NCI-H748 treated with DMSO at 0.1 percent for 48 hours (cell line): ENCODE measurements at regions not wholly inside any gene's neighbourhood (a gene's known extent, or its start where the extent isn't known, plus 50 kb on each side); places are given as distances from the start of the nearest gene placed in this dataset.
"Not testable (repeated sequence)": the region's sequence is repeated elsewhere in the genome, so short reads cannot be mapped to it uniquely, and the experiment has no call there.

Source experiments
- DNase-seq: peaks from one replicate; lab custom pipeline; 2025; lab: John Stamatoyannopoulos, UW

DNA sequence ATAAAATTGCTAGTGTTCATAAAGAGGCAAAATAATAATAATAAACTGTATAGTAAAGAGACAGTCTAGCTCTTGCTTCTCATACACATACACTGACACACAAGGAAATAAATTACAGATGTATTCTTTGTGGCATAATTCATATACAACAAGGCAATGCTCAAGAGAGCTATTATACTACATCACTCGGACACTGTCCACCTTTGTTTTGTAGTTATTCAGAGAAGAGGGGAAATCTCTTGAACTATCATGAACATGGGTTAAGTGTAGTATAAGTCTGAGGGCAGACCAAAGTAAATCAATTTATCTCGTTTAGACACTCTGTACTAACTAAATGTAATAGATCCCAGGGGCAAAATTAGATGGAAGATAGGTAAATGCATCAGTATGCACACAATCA, 72.7 kb upstream of the PHIP start:
- DNase-seq: no peak

DNA sequence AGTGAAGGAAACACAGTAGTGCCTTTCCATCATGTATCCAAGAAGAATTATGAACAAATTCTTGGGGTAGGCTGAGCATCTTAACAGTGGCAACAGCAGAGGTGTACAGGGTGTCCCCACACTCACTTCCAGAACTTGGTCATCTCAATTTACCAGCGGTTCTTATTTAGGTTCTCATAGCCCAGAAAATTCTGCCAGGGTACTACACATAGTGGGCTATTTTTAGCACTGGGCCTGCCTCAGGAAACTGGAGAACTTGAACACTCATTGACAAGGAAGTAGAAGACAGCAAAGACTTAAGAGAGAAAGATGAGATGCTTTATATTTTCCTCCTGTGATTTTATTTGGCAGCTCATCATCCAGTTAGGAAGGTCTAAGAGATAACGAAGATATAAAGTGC, 71.8 kb upstream of the PHIP start:
- no peak for DNase-seq

DNA sequence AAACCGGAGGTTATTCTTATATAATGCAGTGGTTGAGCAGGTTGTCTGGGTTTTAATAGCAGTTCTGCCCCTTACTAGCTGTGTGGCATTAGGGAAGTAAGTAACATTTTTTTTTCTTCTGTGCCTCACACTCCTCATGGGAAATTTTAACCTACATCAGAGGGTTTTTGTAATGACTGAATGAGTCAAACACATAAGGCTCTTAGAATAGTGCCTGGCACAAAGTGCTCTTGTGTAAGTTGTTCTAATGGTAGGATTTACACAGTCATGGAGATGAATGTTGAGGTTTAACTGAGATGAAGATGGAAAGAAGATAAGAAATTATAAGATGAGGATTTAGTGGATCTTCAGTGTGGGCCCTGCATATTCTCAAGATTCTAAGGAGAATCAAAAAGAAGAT, 68.4 kb upstream of the PHIP start:
- DNase-seq: no peak

DNA sequence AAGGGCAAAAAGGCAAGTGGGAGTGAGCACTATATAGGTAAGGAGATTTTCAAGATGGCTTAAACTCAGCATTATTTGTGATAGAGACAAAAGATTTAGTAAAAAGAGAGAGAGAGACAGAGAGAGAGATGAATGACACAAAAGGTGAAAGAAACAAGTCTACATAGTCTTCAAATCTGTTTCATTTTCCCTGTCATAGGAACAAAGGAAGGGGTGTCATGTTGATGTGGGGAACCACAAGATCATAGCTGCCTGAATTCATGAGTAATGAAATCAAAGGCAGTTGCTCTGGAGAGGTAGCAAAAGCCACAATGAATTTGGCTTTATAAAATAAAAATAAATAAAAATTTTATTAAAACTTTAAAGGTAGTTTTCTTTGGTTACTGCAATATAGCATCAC, 67.2 kb upstream of the PHIP start:
- no peak for DNase-seq

DNA sequence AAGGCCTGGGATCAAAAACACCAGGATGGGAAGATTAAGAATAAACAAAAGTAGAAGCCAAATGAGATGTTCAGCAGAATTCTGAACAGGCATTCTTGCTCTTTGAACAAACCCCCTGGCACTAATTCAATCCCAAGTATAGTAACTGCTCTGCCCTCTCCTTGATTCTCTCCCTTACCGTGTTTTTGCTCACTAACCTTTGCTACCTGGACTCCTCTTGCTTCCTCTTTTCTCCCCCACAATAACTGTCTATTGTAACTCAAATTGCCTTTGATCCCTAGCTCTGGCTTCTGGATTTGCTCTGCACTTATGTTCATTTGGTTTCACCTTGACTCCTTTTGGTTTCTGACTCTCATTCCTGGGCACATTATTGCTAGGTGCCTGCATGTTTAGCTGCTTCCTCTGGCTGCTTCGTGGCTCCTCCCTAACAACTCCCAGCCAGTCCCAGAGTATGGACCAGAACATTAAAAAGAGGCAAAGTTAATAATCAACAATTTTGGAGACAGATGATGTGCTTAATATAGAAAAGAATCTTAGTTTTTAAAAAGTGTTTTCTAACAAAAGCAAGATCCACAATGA, 65.4 kb upstream of the PHIP start:
- DNase-seq: no peak

DNA sequence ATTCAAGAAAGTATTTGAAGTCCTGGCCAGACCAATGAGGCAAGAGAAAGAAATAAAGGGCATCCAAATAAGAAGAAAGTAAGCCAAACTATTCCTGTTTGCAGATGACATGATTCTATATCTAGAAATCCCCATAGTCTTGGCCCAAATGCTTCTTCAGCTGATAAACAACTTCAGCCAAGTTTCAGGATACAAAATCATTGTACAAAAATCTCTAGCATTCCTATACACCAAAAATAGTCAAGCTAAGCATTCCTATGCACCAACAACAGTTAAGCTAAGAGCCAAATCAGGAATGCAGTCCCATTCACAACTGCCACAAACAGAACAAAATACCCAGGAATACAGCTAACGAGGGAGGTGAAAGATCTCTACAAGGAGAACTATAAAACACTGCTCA, 60.1 kb upstream of the PHIP start:
- no peak for DNase-seq

DNA sequence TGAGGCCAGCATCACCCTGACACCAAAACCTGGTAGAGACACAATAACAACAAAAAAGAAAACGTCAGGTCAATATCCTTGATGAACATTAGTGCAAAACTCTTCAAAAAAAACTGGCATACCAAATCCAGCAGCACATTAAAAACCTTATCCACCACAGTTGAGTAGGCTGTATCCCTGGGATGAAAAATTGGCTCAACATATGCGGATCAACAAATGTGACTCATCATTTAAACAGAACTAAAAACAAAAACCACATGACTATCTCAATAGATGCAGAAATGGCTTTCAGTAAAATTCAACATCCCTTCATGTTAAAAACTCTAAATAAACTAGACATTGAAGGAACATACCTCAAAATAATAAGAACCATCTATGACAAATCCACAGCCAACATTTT, 59.6 kb upstream of the PHIP start:
- no peak for DNase-seq

DNA sequence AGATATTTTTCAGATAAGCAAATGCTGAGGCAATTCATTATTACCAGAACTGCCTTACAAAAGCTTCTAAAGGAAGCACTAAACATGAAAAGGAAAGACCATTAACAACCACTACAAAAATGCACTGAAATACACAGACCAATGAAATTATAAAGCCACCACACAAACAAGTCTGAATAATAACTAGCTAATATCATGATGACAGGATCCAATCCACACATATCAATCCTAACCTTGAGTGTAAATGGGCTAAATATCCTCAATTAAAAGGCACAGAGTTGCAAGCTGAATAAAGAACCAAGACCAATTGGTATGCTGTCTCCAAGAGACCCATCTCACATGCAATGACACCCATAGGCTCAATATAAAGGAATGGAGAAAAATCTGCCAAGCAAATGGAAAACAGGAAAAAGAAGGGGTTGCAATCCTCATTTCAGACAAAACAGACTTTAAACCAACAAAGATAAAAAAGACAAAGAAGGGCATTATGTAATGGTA, 58.0 kb upstream of the PHIP start:
- DNase-seq: no peak

DNA sequence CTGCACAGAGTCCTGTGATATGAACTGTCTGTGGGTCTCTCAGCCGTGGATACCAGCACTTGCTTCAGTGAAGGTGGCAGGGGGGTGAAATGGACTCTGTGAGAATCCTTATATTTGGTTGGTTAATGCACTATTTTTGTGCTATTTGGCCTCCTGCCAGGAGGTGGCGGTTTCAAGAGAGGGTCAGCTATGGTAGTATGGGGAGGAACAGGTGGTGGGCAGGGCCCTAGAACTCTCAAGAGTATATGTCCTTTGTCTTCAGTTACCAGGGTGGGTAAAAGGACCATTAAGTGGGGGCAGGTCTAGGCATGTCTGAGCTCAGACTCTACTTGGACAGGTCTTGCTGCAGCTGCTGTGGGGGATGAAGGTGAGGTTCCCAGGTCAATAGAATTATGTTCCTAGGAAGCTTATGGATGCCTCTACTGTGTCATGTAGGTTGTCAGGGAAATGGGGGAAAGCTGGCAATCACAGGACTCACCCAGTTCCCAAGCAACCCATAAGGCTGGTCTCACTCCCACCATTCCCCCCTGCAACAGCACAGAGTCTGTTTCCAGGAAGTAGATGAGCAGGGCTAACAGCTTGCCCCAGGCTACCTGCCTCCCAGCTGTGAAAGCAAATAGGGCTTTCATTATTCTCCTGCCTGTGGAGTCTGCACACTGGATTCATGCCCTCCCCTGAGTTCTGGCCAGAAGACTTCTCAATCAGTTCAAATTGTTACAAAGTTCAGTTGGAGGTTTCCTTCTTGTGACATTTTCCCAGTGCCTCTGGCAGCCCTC, 56.8 kb upstream of the PHIP start:
- peak; percentile 95 for DNase-seq

DNA sequence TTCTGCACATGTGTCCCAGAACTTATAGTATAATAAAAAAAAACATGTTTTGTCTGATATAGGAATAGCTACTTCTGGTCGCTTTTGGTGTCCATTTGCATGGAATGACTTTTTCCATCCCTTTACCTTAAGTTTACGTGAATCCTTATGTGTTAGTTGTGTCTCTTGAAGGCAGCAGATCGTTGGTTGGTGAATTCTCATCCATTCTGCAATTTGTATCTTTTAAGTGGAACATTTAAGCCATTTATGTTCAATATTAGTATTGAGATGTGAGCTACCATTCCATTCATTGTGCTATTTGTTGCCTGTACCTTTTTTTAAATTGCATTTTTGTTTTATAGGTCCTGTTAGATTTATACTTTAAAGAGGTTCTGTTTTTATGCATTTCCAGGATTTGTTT, 55.1 kb upstream of the PHIP start:
- no peak for DNase-seq

DNA sequence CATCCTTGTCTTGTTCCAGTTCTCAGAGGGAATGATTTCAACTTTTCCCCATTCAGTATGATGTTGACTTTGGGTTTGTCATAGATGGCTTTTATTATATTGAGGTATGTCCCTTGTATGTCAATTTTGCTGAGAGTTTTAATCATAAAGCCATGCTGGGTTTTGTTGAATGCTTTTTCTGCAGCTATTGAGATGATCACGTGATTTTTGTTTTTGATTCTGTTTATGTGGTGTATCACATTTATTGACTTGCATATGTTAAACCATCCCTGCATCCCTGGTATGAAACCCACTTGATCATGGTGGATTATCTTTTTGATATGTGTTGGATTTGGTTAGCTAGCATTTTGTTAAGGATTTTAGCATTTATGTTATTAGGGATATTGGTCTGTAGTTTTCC, 53.2 kb upstream of the PHIP start:
- not testable (repeated sequence) for DNase-seq
